MM.1S (cell line): ENCODE measurements at regions not wholly inside any gene's neighbourhood (a gene's known extent, or its start where the extent isn't known, plus 50 kb on each side); places are given as distances from the start of the nearest gene placed in this dataset.

Experiments
- DNase-seq: peaks from one replicate; pipeline ENCODE4 v3.0.0-alpha.2; 2015
- H2AFZ ChIP-seq: fragments of 300-600 bp; sonication (generic); 2 replicates; pipeline ENCODE4 v1.6.0; 2016; ENCODE audit warnings: antibody characterized with exemption, low read length
- H3F3A ChIP-seq: fragments of 300-600 bp; sonication (generic); 2 replicates; pipeline ENCODE4 v1.6.1; 2016; ENCODE audit warnings: mild to moderate bottlenecking, antibody characterized with exemption, low read length, moderate library complexity, mixed read lengths; ENCODE audit not compliant: insufficient read depth
- H3K27ac ChIP-seq: fragments of 300-600 bp; sonication (generic); 2 replicates; pipeline ENCODE4 v1.5.1; 2016; ENCODE audit warnings: mild to moderate bottlenecking, low read length
- H3K27me3 ChIP-seq: fragments of 300-600 bp; sonication (generic); replicated peaks from 2 replicates; pipeline ENCODE4 v1.6.0; 2016; ENCODE audit warnings: low read length; ENCODE audit not compliant: insufficient read depth
- H3K36me3 ChIP-seq: fragments of 300-600 bp; sonication (generic); replicated peaks from 2 replicates; pipeline ENCODE4 v1.6.1; 2016; ENCODE audit warnings: mild to moderate bottlenecking, low read length, mixed read lengths; ENCODE audit not compliant: insufficient read depth
- H3K4me1 ChIP-seq: fragments of 300-600 bp; sonication (generic); 2 replicates; pipeline ENCODE4 v1.6.1; 2016; ENCODE audit warnings: low read length, mixed read lengths
- H3K4me2 ChIP-seq: fragments of 300-600 bp; sonication (generic); 2 replicates; pipeline ENCODE4 v1.6.0; 2016; ENCODE audit warnings: low read depth, low read length
- H3K4me3 ChIP-seq: fragments of 300-600 bp; sonication (generic); 2 replicates; pipeline ENCODE4 v1.5.1; 2016; ENCODE audit warnings: low read length, mixed read lengths
- H3K79me2 ChIP-seq: fragments of 300-600 bp; sonication (generic); 2 replicates; pipeline ENCODE4 v1.6.1; 2016; ENCODE audit warnings: mixed run types, low read length, mixed read lengths
- H3K9ac ChIP-seq: fragments of 300-600 bp; sonication (generic); 2 replicates; pipeline ENCODE4 v1.6.1; 2016; ENCODE audit warnings: low read length, mixed read lengths
- H3K9me2 ChIP-seq: fragments of 300-600 bp; sonication (generic); replicated peaks from 2 replicates; pipeline ENCODE4 v1.6.1; 2016; ENCODE audit warnings: mild to moderate bottlenecking, low read length, mixed read lengths; ENCODE audit not compliant: insufficient read depth
- H3K9me3 ChIP-seq: fragments of 300-600 bp; sonication (generic); replicated peaks from 2 replicates; pipeline ENCODE4 v1.6.1; 2016; ENCODE audit warnings: mild to moderate bottlenecking, low read length, mixed read lengths; ENCODE audit not compliant: insufficient read depth
- H4K20me1 ChIP-seq: fragments of 300-600 bp; sonication (generic); 2 replicates; pipeline ENCODE4 v1.6.1; 2016; ENCODE audit warnings: mild to moderate bottlenecking, low read length, moderate library complexity, mixed read lengths; ENCODE audit not compliant: insufficient read depth
- CTCF ChIP-seq: fragments of 300-600 bp; sonication (generic); IDR thresholded peaks from 2 replicates; pipeline ENCODE4 v1.5.1; 2016; ENCODE audit warnings: antibody characterized with exemption, low read length, mixed read lengths
- EZH2 ChIP-seq: fragments of 300-600 bp; sonication (generic); optimal IDR thresholded peaks from 2 replicates; pipeline ENCODE3; 2017; ENCODE audit warnings: low read depth, mild to moderate bottlenecking, antibody characterized with exemption, low read length, mixed read lengths
- EZH2phosphoT487 ChIP-seq: fragments of 300-600 bp; sonication (generic); IDR thresholded peaks from 2 replicates; pipeline ENCODE4 v1.6.1; 2018; ENCODE audit warnings: antibody characterized with exemption, low read length

- DNase-seq = no peak
- Histone ChIP-seq H3K9me3 (no peaks in the 10 kb centered on the region), H2AFZ (no peak overlapping the region), H3K4me1 (no peaks in the 10 kb centered on the region), H3K4me2 (no peak overlapping the region), H3K27ac (no peak overlapping the region), H3K9ac (no peak overlapping the region), H3K9me2 (no peaks in the 10 kb centered on the region), H3F3A (no peaks in the 10 kb centered on the region), H3K4me3 (no peak overlapping the region), H4K20me1 (no peaks in the 10 kb centered on the region), H3K27me3 (no peaks in the 10 kb centered on the region), H3K36me3 (no peaks in the 10 kb centered on the region), H3K79me2 (no peaks in the 10 kb centered on the region)
- no peak for TF ChIP-seq CTCF
- no peak for TF ChIP-seq EZH2phosphoT487
- TF ChIP-seq EZH2 = no peak
These were observed 157.7 kb downstream of the LYPLAL1 start for GRCh38 chr1:219331424-219331823.

DNA sequence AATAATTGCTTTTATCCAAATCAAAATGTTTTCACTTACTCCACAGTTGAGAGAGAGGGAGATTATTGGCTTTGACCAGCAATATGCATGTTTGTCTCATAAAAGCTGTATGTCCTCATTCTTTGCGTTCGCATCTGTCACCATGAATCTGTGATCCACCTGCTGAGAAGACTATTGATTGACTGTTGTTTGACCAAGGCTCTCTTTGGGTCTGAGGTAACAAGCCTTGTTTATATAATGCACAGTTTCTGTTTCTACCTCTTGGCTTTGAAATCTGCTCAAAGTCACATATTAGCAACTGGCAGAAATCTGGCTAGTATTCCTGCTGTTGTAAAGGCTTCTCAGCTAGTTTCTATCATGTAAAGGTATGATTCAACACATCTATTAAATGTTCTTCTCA is 157.0 kb downstream of the LYPLAL1 start:
- Histone ChIP-seq H4K20me1 (no peaks in the 10 kb centered on the region), H3K4me3 (no peak overlapping the region), H3K9me3 (no peaks in the 10 kb centered on the region), H2AFZ (no peak overlapping the region), H3K9me2 (no peaks in the 10 kb centered on the region), H3F3A (no peaks in the 10 kb centered on the region), H3K27me3 (no peaks in the 10 kb centered on the region), H3K4me1 (no peaks in the 10 kb centered on the region), H3K36me3 (no peaks in the 10 kb centered on the region), H3K79me2 (no peaks in the 10 kb centered on the region), H3K27ac (no peak overlapping the region), H3K4me2 (no peak overlapping the region), H3K9ac (no peak overlapping the region)
- TF ChIP-seq CTCF (no peak), EZH2phosphoT487 (no peak), EZH2 (no peak)
- DNase-seq = no peak

DNA sequence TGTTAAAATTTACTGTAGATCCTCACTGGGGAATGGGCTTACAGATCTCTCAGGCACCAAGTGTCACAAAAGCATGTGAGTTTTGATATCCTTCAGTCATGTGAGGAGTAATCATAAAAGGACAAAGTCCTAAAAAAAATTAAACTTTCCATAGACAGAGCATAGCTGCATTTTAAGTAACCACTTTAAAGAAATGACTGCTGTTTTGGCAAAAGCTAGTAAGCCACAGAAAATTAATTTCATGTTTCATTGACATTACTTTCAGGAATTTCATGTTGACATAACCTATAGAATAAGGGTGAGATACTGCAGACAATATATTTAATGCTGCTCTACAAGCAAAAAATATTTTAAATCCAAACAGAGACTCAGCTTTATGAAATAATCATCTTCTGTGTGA is 156.3 kb downstream of the LYPLAL1 start:
- H3K9me2 ChIP-seq = no peaks in the 10 kb centered on the region
- no peak overlapping the region for H3K4me3 ChIP-seq
- no peak overlapping the region for H3K27ac ChIP-seq
- no peaks in the 10 kb centered on the region for H4K20me1 ChIP-seq
- H2AFZ ChIP-seq = no peak overlapping the region
- no peaks in the 10 kb centered on the region for H3K36me3 ChIP-seq
- TF ChIP-seq EZH2 (no peak), CTCF (no peak), EZH2phosphoT487 (no peak)
- no peak for DNase-seq
- H3K4me1 ChIP-seq = no peaks in the 10 kb centered on the region
- H3K27me3 ChIP-seq = no peaks in the 10 kb centered on the region
- no peaks in the 10 kb centered on the region for H3K9me3 ChIP-seq
- H3K79me2 ChIP-seq = no peaks in the 10 kb centered on the region
- H3K4me2 ChIP-seq = no peak overlapping the region
- no peaks in the 10 kb centered on the region for H3F3A ChIP-seq
- no peak overlapping the region for H3K9ac ChIP-seq
